Dermis microvascular lymphatic vessel endothelial cell (primary cell): ENCODE measurements at regions not wholly inside any gene's neighbourhood (a gene's known extent, or its start where the extent isn't known, plus 50 kb on each side); places are given as distances from the start of the nearest gene placed in this dataset.
"Not testable (repeated sequence)": the region's sequence is repeated elsewhere in the genome, so short reads cannot be mapped to it uniquely, and the experiment has no call there.

Experiments used
- DNase-seq, 2 donors: peaks; one replicate each; pipeline versions ENCODE4 v3.0.0 to v3.0.0-alpha.2; 2010; ENCODE audit warnings: low read depth in 2 of 2

DNA sequence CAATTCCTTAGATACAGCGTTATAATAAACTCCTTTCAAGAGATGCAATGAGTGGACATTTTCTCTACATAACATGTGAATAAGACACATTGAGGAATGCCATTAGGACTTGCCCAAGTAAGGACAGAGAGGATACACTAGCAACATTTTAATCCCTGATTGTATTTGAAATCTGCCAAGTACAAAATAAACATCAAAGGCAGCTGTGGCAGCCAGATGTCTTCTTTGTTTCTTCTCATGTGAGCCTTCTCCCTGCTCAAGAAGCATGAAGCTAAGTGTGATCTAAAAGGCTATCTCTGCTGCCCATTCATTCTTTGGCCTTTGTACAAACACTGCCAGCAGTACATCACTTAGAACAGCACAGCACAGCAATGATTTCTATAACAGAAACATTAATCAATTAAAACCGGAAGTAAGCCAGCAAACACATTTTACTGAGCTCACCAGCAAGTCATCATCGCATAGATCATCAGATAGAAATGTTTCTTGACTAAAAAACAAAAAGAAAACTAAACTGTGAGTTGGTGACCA is 364.0 kb downstream of the CNTN6 start:
- no peak for DNase-seq

GRCh38 chr3:1462371-1462770 is 369.5 kb downstream of the CNTN6 start:
- no peak for DNase-seq

- DNase-seq: no peak
Observed at GRCh38 chr3:1462856-1463450, 370.1 kb downstream of the CNTN6 start.

- DNase-seq: not testable (repeated sequence)
Observed at GRCh38 chr3:1465091-1465490, 372.3 kb downstream of the CNTN6 start.

DNA sequence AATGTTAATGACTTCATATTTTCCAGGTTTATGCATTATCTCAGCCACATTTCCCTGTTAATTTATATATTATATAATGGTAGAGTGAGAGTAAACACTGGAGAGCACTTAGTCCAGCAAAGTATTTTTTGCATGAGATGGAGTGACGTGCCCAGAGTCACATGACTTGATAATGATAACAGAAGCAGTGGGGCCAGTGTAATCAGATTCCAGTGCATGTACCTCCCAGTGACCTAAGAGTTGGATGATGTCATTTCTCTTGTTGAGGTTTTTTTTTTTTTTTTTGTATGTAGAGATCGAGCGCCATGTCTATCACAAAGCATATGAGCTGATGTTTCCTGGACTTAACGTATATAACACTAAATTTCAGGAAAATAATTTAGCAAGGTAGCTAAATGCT is 375.3 kb downstream of the CNTN6 start:
- DNase-seq: no peak

DNA sequence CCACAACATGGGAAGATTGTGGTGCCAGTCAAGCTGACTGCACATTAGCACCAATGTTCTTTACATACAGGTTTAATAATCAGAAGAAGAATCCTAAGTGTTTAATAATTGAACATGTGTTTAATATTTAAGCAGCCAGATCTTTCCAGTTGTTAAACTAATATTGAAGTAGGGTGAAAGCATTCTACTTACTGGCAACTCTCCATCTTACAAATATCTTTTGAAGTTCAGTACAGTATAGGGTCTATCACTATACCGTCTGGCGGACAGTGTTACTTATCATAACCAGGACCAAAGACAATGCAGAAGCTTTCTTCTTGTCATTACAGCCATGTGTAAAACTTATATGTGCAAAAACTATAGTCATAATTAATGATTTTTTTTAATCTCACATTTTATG is 376.4 kb downstream of the CNTN6 start:
- no peak for DNase-seq

DNA sequence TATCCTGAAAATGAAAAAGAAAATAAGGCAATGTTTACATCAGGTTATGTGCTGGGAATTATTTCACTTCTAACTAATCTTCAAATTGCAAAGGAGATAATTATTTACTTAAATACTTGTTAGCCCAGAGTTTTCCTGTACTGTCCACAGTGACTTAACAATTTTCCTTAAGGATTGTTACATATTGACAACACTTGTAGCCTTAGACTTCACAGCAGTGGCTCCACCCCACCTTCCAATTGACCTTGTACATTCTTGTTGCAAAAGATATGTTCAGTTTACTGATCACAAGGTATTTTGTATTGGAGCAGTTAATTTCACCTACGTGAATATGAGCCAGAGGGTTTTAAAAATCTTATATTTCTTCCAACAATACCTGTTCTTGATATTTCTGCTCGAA is 376.9 kb downstream of the CNTN6 start:
- DNase-seq: no peak

GRCh38 chr3:1477669-1478068 is 384.8 kb downstream of the CNTN6 start:
- DNase-seq: no peak

- DNase-seq: no peak
Observed at GRCh38 chr3:1495466-1495865, 402.6 kb downstream of the CNTN6 start.

GRCh38 chr3:1499694-1500093 is 406.9 kb downstream of the CNTN6 start:
- no peak for DNase-seq

GRCh38 chr3:1501406-1502115 is 408.7 kb downstream of the CNTN6 start:
- no peak for DNase-seq

GRCh38 chr3:1506090-1506489 is 413.3 kb downstream of the CNTN6 start:
- no peak for DNase-seq

DNA sequence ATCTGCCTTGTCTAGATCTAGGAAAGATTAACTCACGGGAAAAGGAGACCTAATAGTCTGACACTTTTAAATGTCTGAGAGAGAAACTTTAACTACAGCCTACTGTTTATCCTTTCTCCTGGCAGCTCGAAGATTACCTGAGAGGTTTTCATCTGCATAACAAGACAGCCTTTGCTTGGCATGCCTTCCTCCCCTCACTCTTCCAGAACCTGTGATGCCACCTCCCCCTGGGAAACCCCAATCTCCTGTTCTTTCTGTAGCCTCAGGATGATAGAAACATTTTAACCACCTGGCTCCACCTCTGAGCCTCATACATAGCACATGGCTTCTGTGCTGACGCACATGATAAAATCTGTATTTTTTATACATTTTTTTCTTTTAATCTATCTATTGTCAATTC is 420.8 kb downstream of the CNTN6 start:
- DNase-seq: no peak

DNA sequence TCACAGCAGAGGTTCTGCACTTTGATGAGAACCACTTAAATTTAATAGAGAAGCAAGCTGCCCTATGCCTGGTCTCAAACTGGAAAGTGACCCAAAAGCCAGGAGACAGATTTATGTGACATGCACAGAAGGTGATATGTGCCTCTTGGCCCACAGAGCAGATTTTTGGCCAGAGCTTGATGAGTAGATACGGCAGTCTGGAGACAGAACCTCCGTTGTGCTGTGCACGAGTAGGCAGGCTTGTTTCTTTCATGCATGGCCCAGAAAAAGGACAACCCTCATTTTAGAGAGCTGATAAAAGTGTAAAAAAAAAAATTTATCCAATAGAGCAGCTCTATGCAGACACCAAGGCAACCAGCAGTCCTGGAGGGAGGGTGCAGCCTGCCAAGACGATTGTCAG is 423.1 kb downstream of the CNTN6 start:
- no peak for DNase-seq

DNA sequence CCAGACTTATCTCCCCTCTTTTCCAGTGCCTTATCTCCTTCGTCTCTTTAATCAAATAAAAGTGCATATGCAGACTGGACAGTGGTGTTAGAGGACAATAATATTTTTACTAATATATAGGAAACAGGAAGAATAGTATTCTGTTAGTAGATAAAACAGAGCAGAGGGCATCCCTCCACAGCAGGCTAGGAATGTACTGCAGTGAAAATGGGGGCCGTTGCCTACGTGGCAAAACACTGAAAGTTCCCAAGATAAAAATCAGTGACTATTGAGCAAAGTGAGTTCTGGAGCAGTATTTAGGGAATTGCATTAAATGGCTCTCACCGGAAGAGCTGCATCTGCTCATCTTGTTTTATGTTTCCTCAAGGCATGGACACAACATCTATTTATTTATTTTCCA is 435.0 kb downstream of the CNTN6 start:
- no peak for DNase-seq

GRCh38 chr3:1528621-1529020 is 435.8 kb downstream of the CNTN6 start:
- DNase-seq: no peak

DNA sequence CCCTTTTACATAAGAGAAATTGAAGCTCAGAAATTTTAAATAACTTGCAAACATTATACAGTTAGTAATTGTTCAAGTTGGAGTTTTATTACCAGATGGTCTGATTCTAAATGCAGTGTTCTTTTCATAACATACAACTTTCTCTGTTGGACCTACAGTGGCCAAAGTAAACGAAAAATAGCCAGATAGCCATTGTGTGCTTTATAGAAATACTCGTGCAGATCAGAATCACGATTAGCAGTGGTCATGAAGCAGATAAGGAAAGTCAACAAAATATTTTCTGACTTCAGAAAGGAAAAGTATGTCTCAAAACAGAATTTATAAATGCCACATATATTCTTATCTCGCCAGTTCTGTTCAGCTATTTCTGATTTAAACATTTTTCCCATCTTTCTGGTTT is 436.9 kb downstream of the CNTN6 start:
- no peak for DNase-seq

- DNase-seq: no peak
Observed at GRCh38 chr3:1531981-1532380, 439.2 kb downstream of the CNTN6 start.

GRCh38 chr3:1532935-1533606 is 440.2 kb downstream of the CNTN6 start:
- no peak for DNase-seq

DNA sequence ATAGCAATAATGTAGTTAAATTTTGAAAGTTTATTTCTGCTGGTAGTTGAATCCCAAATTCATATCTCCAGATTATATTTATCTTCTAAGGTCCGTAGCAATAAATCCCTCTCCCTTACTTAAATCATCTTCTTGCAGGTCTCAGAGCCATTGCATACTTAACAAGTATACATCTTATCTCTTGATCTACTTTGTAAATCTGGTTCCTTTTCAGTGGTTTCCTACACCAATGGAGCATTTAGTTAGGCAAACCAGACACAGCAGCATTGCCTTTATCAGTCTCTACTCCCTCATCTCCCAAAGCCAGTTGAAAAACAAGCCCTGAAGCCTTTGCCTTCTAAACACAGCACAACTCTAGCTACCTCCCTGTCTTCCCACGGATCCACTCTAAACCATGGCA is 440.9 kb downstream of the CNTN6 start:
- no peak for DNase-seq

DNA sequence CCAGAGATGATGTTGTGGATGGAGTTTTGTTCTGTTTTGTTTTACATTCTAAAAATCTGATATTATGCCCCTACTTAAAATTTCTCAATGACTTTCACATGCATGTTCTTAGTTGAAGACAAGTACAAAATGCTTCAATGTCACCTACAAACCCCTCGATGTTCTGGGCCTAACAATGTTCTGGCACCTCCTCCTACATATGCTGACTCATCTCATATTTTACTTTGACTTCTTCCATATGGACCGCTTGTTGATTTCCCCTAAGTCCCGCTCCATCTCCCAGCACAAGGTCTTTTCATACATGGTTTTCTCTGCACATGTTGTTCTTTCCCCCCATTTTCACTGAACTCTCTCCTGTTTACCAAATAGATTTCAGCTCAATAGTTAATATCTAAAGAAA is 441.4 kb downstream of the CNTN6 start:
- DNase-seq: no peak

DNA sequence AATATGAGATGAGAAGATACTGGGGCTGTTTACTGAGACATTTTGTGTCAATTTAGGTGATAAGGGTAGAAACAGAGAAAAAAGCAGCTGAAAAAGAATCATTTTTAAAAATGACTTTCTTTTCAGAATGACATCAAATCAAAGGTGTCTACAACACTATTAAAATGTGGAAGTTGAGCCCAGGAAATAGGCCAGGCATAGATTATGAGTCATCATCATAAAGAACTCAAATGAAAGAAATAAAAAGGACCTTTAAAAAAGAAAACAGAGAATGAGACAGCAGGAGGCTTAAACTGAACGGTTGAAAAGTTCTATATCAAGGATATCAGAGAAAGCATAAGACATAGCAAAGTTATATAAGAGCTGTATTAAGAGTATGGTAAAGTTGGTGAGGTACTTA is 442.5 kb downstream of the CNTN6 start:
- DNase-seq: no peak

DNA sequence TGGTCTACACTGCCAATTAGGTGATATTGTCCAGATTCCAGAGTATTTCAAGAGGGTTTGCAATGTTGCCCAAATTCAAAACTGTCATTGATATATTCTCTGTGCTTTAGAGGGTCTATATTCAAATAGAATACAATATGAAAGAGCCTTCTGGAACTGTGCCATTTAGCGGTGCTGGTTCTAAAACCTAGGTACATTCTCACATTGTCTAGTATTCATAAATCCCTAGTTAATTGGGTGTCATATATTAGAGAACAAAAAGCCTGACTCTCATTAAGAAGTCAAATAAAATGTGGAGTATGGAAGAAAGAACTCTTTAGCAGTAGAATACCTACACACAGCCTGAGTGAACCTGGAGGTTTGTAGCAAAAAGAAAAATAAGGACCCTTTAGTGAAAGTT is 447.9 kb downstream of the CNTN6 start:
- DNase-seq: no peak
